ENCODE measurements at regions not wholly inside any gene's neighbourhood (a gene's known extent, or its start where the extent isn't known, plus 50 kb on each side); places are given as distances from the start of the nearest gene placed in this dataset.

DNA sequence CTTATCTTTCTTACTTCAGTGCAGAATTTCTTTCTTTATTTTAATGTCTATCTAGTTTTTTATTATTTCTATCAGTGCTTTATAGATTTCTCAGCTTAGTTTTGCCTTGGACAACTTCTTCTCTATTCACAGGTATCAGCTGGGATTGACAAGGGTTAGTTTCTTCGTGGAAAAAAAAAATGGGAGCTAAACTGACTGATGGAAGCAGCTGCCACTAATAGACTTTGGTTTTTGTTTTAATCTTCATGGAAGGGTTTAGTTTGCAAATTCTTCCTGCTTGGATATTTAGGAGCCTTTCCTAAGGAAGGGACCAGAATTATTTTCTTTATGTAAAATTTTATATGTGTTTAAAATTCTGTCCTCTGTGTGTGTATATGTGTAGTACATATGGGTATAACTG, 306.1 kb upstream of the FMN2 start:
- no peak for DNase-seq (ENCODE audit: low read depth)

DNA sequence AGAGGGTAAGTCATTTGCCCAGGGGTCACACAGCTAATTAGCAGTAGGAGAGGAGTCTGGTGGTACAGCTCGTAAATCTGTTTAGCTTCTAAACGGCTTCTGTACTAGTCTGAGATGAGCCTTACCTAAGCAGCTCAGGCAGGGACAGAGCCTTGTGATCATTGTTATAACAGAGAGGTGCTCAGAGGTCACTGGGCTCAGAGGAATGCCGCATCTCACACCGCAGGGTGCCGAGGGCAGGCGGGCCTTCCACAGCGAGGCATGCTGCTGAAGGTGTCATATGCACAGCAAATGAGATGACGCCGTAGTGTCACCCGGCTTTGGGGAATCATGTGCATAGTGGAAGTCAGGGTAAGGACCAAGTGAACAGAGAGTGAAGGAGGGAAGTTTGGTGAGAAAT, 305.2 kb upstream of the FMN2 start:
- DNase-seq (ENCODE audit: low read depth): no peak

DNA sequence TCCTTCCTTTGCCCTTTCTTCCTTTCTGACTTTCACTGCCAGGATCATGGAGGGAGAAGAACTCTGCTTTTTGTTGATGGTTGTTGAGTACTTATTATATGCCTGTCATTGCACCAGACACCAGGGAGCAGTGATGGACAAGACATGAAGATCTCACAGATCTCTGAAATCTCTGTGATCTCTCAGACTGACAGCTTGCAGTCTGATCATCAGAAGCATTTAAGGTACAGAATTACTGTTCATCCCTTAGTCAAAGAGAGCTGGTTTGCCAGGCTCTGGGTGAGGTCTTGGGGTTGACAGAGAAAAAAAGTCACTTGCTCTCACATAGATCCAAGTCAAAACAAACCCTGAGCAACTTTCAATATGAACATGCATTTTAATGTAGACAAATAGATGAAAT, 299.5 kb upstream of the FMN2 start:
- DNase-seq (ENCODE audit: low read depth): no peak

- DNase-seq (ENCODE audit: low read depth): no peak
Observed at GRCh38 chr1:239795304-239795703, 296.4 kb upstream of the FMN2 start.

GRCh38 chr1:239799617-239800016, 292.1 kb upstream of the FMN2 start:
- DNase-seq (ENCODE audit: low read depth): no peak

DNA sequence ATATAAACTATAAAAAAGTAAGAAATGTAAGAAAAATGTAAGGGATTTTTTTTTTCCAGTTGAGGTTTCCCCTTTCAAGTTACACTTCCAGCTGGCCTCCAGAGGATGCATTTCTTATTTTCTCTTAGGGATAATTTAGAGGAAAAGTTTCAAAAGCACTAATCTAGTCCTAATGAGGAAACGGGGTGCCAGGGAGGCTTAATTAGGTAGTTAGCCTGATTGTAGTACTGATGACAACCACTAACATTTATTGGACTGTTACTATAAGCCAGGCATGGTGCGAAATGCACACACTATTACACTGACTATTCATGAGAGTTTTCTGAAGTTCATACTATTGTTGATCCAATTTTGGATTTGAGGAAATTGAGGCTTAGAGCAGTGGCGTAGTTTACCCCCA, 290.8 kb upstream of the FMN2 start:
- no peak for DNase-seq (ENCODE audit: low read depth)

DNA sequence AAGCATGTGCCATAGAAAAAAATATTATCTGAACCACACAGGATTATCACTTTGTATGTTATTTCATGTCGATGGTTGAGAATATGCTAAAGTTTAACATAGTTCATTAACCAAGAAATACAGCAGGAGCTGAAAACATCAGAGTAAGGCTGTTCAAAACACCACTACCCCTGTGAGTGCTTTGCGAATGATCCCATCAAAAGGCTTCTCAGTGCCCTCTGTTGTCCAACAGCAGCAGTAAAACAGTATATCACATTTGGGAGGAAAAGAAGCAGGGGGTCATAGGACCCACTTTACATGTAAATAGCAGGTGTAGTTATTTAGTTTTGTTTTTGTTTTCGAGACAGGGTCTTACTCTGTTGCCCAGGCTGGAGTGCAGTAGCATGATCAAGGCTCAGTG, 289.4 kb upstream of the FMN2 start:
- DNase-seq (ENCODE audit: low read depth): no peak

- DNase-seq (ENCODE audit: low read depth): no peak
Observed at GRCh38 chr1:239803781-239804180, 287.9 kb upstream of the FMN2 start.

DNA sequence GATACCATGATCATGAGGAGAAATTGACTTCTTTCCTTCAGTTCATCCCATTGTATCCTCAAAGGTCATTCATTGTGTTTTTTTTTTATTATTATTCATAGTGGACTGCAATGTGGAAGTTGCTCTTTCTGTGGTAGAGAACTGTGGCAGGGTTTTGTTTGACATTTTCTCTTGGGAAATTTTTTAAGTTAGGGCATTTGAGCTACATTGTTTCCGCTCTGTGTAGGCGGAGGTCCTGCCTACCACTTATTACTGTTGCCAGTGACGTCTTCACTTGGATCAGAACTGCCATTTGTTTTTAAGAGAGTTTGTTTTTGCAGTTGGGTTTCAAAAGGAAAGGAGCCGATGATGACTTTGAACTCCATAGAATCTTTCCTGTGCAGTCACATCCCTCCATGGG, 287.4 kb upstream of the FMN2 start:
- DNase-seq (ENCODE audit: low read depth): no peak

DNA sequence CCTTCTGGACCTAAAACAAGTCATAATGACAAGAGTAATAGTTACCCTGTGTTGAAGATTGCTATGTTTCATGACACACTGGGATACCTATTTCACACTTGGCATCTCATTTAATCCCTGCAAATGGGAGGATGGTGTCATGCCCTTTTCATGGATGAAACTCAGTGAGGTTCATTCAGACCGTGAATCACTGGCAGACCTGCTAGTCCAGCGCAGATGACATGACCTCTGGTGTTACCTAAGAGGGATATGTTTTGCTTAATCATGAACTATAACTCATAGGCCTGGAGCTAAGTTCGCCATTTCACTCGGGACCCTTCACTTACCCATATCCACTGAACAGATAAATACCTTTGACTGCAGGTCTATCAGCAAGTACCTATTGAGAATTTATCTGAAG, 286.6 kb upstream of the FMN2 start:
- no peak for DNase-seq (ENCODE audit: low read depth)

DNA sequence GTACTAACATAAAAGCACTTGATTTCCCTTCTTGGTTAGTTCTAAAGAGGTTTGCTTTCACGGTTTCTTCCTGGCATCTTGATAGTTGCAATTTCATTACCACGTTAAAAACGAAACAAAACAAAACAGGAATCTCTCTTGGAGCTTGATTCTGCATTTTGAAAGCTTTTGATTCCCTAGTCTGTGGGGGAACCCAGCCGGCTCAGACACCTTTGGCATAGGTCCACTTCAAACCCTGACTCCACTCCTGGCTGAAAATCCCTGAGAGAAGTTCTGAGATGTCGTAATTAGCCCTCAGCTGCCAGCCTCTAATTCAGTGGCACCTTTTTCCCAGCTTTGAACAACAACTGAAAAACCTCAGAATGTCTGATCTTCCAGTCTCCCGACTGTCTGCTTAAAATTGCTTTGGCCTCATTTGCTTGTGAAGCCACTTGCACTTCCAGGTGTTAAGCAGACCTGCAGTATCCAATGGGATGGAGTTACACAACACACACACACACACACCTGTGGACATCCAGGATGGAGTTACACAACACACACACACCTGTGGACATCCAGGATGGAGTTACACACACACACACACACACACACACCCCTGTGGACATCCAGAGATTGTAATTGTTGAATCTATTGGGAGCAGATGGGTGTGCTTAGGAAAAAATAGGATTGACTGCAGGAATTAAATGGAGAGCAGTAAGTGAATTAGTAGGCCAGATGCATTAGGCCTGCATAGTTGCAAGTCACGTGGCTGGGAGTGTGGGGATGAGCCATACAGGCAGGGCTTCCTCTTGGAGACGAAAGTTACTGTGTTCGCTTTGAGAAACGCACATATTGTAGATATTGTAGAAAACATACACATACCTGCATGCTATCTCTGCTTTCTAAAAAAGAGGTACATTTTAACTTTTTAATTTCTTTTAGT, 285.6 kb upstream of the FMN2 start:
- no peak for DNase-seq (ENCODE audit: low read depth)

- DNase-seq (ENCODE audit: low read depth): no peak
Observed at GRCh38 chr1:239806897-239807296, 284.8 kb upstream of the FMN2 start.

DNA sequence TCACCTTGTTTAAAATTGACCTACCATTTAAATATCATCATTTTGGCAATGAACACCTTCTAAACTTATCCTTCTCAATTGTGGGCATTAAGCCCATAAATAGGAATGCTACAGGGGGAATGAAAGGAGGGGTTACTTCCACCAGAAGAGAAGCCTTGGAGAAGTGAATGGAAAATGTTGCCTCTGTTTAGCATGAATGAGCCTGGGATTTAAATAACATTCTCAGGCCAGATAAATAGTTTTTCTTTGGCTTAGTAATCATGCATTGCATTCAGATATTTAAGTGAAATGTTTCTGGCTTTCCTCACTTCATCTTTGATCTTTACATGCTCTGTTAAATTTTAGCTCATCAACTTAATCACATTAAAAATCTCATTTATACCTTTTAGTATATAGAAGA, 284.3 kb upstream of the FMN2 start:
- DNase-seq (ENCODE audit: low read depth): peak; percentile 58

- DNase-seq (ENCODE audit: low read depth): no peak
Observed at GRCh38 chr1:239810061-239810481, 281.6 kb upstream of the FMN2 start.

DNA sequence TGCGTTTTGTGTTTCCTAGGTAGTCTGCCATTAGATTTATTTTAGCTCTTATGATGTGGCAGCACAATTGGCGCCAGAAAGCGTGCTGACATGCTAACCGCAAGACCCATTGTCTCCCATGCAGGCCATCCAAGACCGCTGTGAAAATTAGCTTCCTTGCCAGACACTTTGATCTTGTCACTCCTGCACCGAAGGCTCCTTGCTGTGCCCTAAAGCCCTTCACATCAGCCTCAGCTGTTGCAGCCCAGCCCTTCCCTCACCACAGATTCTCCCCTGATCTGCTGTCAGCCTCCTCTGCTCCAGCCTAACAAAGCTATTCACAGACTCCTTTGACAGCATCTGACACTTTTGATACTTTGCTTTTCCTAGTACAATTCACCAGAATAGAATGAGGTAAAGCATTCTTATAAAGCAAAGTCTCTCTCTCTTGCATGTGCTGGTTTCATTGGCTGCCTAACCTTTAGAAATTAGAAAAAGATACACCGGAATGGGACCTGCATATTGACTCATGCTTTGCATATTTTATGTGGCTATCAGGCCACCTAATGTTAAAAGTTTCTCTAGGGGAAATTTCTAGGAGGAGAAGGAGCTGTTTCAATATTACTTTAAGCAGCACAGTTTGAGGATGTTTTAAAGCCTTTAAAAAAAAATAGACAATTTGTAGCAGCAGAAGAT, 280.3 kb upstream of the FMN2 start:
- no peak for DNase-seq (ENCODE audit: low read depth)

DNA sequence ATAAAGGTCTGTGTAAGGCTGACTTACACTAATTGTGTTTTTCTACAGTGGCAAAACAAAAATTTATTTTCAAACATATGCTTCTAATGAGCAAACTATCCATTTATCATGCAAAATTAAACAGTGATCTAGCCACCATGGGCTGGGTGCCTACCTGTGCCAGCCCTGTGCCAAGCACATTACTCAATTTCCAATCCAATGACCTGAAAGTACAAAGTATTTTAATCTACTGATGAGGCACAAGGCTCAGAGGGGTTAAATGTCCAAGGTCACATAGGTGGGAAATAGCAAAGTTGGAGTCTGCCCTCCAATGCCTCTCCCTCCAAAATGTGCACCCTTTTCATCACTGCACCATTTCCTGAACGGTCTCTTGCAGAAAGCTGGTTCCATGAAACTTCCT, 279.1 kb upstream of the FMN2 start:
- DNase-seq (ENCODE audit: low read depth): no peak

DNA sequence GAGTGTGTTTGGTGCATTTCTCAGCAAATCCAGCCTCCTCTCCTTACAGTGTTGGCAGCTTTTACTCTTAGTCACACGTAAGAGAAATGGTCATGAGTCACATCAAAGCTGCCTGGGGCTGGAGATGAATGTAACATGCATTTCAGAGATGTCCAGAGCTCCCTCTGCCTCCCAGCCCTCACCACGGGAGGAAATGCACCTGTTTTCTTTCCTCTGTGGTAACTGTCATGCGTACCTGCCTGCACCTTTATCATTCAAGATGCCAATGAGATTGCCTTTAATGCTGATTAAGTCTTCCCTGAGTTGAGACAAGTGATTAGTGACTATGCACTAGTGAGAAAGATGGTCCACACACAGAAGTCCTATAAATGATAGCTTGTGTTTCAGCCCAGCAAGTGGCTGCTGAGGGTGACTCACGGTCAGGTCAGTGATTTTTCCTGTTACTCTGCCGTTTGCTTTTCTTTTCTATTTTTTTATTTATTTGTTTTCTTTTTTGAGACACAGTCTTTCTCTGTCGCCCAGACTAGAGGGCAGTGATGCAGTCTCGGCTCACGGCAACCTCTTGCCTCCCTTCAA, 277.3 kb upstream of the FMN2 start:
- no peak for DNase-seq (ENCODE audit: low read depth)

GRCh38 chr1:239815074-239815473, 276.6 kb upstream of the FMN2 start:
- DNase-seq (ENCODE audit: low read depth): no peak

DNA sequence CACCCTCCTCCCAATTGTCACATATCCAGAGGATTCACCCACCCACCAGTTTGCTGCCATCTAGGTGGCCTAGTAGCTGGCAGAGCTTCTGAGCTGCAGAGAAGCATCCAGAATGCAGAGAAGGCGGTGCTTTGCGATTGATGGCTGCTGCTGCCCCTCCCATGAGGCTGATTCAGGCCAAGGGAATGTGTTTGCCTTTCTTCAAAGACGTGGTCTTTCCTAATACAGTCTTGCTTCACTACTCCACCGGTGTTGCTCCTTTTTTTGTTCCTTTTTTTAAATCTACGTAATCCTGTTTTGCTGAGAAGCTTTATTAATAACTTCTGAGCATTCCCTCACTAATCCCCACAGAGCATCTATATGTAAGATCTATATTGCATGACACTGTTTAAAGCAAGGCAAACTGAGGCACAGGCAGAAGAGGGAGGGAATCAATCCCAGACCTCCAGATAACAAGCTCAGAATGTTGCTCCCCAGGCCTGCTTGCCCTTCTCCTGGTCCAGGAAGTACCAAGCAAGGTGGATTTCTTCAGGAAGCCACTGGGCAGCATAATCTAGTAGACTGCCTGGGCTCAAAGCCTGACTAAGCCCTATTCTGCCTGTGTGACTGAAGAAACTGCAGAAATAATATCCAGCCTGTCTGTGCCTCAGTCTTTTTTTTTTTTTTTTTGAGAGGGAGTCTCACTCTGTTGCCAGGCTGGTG, 275.5 kb upstream of the FMN2 start:
- no peak for DNase-seq (ENCODE audit: low read depth)

- DNase-seq (ENCODE audit: low read depth): no peak
Observed at GRCh38 chr1:239817276-239817675, 274.4 kb upstream of the FMN2 start.

DNA sequence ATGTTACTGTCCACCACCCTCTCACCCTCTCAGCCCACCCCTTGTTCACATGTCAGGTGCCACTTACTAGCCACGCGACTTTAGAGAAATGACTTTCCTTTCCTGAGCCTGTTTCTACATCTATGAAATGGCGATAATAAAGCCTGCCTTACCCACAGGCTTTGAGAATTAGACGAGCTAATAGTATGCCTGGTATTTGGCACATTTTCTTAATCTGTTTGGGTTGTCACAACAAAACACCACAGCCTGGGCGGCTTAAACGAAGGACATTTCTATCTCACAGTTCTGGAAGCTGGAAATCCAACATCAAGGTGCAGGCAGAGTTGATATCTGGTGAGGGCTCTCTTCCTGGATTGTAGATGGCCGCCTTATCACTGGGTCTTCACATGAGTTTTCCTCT, 273.9 kb upstream of the FMN2 start:
- DNase-seq (ENCODE audit: low read depth): no peak

- DNase-seq (ENCODE audit: low read depth): no peak
Observed at GRCh38 chr1:239819096-239819495, 272.6 kb upstream of the FMN2 start.

Data from forelimb muscle (tissue), 1 donor.